ENCODE measurements at regions not wholly inside any gene's neighbourhood (a gene's known extent, or its start where the extent isn't known, plus 50 kb on each side); places are given as distances from the start of the nearest gene placed in this dataset.

- TF ChIP-seq CTCF (IDR thresholded peaks at IDR 0.05) (no peak), POLR2A (IDR thresholded peaks at IDR 0.05) (no peak)
Measured at GRCh38 chr21:14750041-14750440, 203.9 kb upstream of the SAMSN1 start.
